ENCODE measurements at regions not wholly inside any gene's neighbourhood (a gene's known extent, or its start where the extent isn't known, plus 50 kb on each side); places are given as distances from the start of the nearest gene placed in this dataset.
A peak's percentile ranks its signal among the peaks of the same experiment; 100 is the strongest.

DNA sequence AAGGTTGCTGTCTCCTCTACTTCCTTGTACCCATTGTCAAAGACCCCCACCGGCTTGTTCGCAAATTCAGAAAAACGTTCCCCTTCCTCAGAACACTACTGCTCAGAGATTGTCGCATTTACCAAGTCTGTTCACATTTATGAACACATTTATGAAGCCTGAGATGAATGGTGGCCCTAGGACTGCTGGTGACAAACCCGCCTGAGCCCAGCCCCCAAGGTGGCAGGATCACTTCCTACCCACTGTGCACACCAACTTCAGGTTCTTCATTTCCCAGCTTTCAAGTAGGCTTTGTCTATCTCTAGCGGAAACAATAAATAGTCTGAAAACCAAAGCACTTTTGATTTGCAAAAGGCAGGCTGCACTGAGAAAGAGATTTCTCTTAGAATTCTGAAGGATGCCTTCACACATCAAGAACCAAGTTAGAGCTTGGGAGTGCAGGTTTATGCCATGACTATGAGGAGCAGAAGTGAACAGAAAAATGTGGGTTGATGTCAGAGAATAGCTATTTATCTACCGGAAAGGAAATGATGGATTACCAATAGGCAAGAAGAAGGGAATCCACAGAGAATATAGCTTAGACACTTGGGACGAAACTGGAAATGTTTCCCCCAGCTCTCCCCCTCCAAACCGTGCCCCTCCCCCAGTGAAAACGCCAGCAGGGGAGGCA, 200.5 kb downstream of the TOMM20 start:
- no peaks in the 10 kb centered on the region for H3K36me3 ChIP-seq
- H3K4me3 ChIP-seq = no peak overlapping the region
- WGBS, 2 donors = 82 to 84% methylated on average over 10 of the region's 10 CpGs
- H3K27ac ChIP-seq = no peak overlapping the region
- TF ChIP-seq, protein P1, sequence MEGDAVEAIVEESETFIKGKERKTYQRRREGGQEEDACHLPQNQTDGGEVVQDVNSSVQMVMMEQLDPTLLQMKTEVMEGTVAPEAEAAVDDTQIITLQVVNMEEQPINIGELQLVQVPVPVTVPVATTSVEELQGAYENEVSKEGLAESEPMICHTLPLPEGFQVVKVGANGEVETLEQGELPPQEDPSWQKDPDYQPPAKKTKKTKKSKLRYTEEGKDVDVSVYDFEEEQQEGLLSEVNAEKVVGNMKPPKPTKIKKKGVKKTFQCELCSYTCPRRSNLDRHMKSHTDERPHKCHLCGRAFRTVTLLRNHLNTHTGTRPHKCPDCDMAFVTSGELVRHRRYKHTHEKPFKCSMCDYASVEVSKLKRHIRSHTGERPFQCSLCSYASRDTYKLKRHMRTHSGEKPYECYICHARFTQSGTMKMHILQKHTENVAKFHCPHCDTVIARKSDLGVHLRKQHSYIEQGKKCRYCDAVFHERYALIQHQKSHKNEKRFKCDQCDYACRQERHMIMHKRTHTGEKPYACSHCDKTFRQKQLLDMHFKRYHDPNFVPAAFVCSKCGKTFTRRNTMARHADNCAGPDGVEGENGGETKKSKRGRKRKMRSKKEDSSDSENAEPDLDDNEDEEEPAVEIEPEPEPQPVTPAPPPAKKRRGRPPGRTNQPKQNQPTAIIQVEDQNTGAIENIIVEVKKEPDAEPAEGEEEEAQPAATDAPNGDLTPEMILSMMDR (IDR thresholded peaks at IDR 0.05) = no peak
- no peaks in the 10 kb centered on the region for H3K9me3 ChIP-seq
- intact Hi-C loops (cut with DNase I) = loop anchor here in 6 of 10 donors (5.0 to 10.0 kb wide), 3 partner anchors 34 to 393 kb away; no protein-coding TSS in a partner anchor
- H3K27me3 ChIP-seq = no peaks in the 10 kb centered on the region
- DNase-seq (no peak), ATAC-seq (no peak)
- peaks cover 14 to 54% (median 32%) of the 10 kb centered on the region in 9 donors for H3K4me1 ChIP-seq

DNA sequence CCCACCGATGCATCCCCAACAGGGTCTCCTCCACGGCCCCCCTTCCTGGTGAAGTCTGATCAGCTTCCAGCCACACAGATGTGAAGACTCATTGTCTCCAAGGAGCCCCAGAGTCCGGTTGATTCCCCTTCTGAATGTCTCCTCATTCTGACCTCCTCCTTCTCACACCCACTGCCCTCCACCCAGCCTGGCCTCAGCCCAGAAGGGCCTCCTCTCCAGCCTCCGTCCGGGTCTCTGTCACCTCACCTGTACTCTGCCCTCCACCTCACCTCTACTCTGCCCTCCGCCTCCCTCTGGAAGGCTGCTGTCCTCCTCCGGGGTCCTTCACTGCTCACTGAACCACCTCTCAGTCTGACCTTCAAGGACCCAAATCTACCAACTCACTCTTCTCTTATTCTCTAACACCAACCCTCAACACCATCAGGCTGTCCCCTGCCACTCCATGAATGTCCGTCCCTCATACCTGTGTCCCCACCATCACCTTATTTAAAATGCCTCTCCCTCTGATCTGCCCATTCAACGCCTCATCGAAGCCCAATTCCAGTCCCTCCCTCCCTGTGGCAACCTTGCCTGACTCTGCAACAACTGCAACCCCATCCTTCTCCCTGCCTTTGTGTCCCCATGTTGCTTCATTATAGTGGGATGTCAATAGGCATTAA, 201.2 kb downstream of the TOMM20 start:
- Histone ChIP-seq H3K4me3 (peak overlapping the region in 3 of 10 donors; percentile 12 to 35 (median 27)), H3K27me3 (no peaks in the 10 kb centered on the region), H3K9me3 (no peaks in the 10 kb centered on the region), H3K27ac (peak overlapping the region in 8 of 10 donors; percentile 17 to 75 (median 60)), H3K4me1 (peaks cover 10 to 50% (median 28%) of the 10 kb centered on the region in 9 donors), H3K36me3 (no peaks in the 10 kb centered on the region)
- TF ChIP-seq, protein P1 (IDR thresholded peaks at IDR 0.05) = no peak
- DNase-seq = no peak
- intact Hi-C loops (cut with DNase I) = loop anchor here in 6 of 10 donors (5.0 to 10.0 kb wide), 3 partner anchors 35 to 393 kb away; no protein-coding TSS in a partner anchor
- 81 to 86% methylated on average over 10 of the region's 10 CpGs for WGBS, 2 donors
- no peak for ATAC-seq

DNA sequence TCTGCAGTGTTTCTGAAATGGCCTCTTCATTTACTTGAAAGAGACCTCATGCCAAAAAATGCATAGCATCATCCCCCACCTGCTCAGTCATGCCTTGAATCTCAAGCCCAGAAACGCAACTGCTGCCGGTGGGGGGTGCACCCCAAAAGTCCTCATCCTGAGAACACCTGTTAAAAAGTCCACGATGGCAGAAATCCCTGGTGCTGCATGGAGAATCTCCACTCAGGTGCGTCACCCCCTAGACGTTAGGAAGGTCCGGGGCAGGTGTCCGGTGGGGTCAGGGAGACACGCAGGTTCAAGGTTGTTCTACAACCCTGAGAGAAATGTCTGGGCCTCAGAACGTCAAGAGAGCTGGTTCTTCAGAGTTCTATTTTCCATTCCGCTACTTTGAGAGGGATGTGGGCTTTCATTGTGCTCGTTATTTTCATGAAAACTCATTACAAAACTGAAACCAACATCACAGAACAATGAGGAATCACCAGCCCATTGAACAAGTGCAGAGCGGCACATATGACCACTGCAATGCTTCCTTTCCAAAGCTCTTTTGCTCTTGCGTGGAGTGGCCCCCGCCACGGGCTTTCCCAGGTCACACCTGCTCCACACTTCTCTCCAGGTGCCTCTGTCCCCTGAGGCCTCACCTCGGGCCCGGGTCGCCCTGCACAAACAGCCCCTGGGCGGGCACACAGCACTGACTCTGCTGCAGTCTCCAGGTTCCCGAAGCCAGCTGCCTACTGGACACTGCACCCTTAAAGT, 201.9 kb downstream of the TOMM20 start:
- peak overlapping the region in 3 of 10 donors; percentile 12 to 35 (median 27) for H3K4me3 ChIP-seq
- no peak for DNase-seq
- ATAC-seq = peak in 7 of 8 donors; percentile 15 to 59 (median 38)
- peak overlapping the region in 8 of 10 donors; percentile 33 to 75 (median 60) for H3K27ac ChIP-seq
- H3K27me3 ChIP-seq = no peaks in the 10 kb centered on the region
- no peaks in the 10 kb centered on the region for H3K9me3 ChIP-seq
- TF ChIP-seq, protein P1 (IDR thresholded peaks at IDR 0.05) = no peak
- intact Hi-C loops (cut with DNase I) = loop anchor here in 6 of 10 donors (5.0 to 10.0 kb wide), 3 partner anchors 36 to 392 kb away; no protein-coding TSS in a partner anchor
- whole genome bisulfite sequencing, 2 donors = 65 to 72% methylated on average over 20 of the region's 20 CpGs
- H3K4me1 ChIP-seq = peaks cover 10 to 54% (median 34%) of the 10 kb centered on the region in 9 donors
- H3K36me3 ChIP-seq = no peaks in the 10 kb centered on the region

DNA sequence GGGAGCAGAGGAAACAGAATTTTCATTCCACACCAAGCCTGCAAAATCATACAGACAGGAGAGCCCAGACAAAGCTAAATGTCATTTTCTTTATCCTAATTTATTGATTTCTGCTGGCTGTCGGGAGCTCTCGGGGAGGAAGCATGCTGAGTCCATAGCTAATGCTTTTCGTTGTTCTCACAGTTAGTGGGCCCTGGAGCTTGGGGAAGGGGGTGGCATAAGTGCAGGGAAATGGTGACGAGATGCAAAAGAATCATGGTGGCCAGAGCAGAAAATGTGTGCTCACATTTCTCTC, 202.4 kb downstream of the TOMM20 start:
- Histone ChIP-seq H3K36me3 (no peaks in the 10 kb centered on the region), H3K4me3 (no peak overlapping the region), H3K27me3 (no peaks in the 10 kb centered on the region), H3K27ac (peak overlapping the region in 8 of 10 donors; percentile 33 to 75 (median 60)), H3K4me1 (peaks cover 10 to 59% (median 39%) of the 10 kb centered on the region in 9 donors), H3K9me3 (no peaks in the 10 kb centered on the region)
- ATAC-seq = peak in 1 of 8 donors; percentile 2
- intact Hi-C loops (cut with DNase I) = loop anchor here in 6 of 10 donors (5.0 to 10.0 kb wide), 3 partner anchors 36 to 391 kb away; no protein-coding TSS in a partner anchor
- TF ChIP-seq, protein P1 (IDR thresholded peaks at IDR 0.05) = no peak
- DNase-seq = no peak
- 49 to 50% methylated on average over 4 of the region's 4 CpGs for WGBS, 2 donors

Measured in heart right ventricle (tissue), 16 donors.